DMS 273 (cell line): ENCODE measurements at regions not wholly inside any gene's neighbourhood (a gene's known extent, or its start where the extent isn't known, plus 50 kb on each side); places are given as distances from the start of the nearest gene placed in this dataset.
A peak's percentile ranks its signal among the peaks of the same experiment; 100 is the strongest.

Source experiments
- DNase-seq: peaks from one replicate; lab custom pipeline; 2025; ENCODE audit not compliant: unreplicated experiment; lab: John Stamatoyannopoulos, UW

- peak; percentile 50 for DNase-seq
These were observed 254.6 kb downstream of the UACA start for GRCh38 chr15:70508561-70509281.

GRCh38 chr15:70507772-70508371, 255.5 kb downstream of the UACA start:
- peak; percentile 55 for DNase-seq

GRCh38 chr15:70505936-70506912, 257.1 kb downstream of the UACA start:
- peak; percentile 25 for DNase-seq

GRCh38 chr15:70505411-70505919, 257.9 kb downstream of the UACA start:
- peak; percentile 54 for DNase-seq

- DNase-seq = no peak
These were observed 258.4 kb downstream of the UACA start for GRCh38 chr15:70504988-70505387.

- peak; percentile 52 for DNase-seq
These were observed 258.9 kb downstream of the UACA start for GRCh38 chr15:70504299-70504951.

- no peak for DNase-seq
These were observed 259.5 kb downstream of the UACA start for GRCh38 chr15:70503798-70504298.

GRCh38 chr15:70503073-70503745, 260.1 kb downstream of the UACA start:
- DNase-seq = no peak

- no peak for DNase-seq
These were observed 260.8 kb downstream of the UACA start for GRCh38 chr15:70502529-70502928.

GRCh38 chr15:70501849-70502248, 261.5 kb downstream of the UACA start:
- DNase-seq = no peak

- DNase-seq = no peak
These were observed 262.1 kb downstream of the UACA start for GRCh38 chr15:70501121-70501727.

GRCh38 chr15:70499791-70500190, 263.6 kb downstream of the UACA start:
- no peak for DNase-seq

GRCh38 chr15:70498096-70498626, 265.2 kb downstream of the UACA start:
- no peak for DNase-seq

GRCh38 chr15:70497661-70498060, 265.7 kb downstream of the UACA start:
- DNase-seq = no peak

- no peak for DNase-seq
These were observed 267.3 kb downstream of the UACA start for GRCh38 chr15:70495991-70496599.

GRCh38 chr15:70494852-70495571, 268.3 kb downstream of the UACA start:
- DNase-seq = no peak

GRCh38 chr15:70494517-70494851, 268.9 kb downstream of the UACA start:
- DNase-seq = no peak

GRCh38 chr15:70493787-70494516, 269.4 kb downstream of the UACA start:
- DNase-seq = no peak
